ENCODE measurements at regions not wholly inside any gene's neighbourhood (a gene's known extent, or its start where the extent isn't known, plus 50 kb on each side); places are given as distances from the start of the nearest gene placed in this dataset.

DNA sequence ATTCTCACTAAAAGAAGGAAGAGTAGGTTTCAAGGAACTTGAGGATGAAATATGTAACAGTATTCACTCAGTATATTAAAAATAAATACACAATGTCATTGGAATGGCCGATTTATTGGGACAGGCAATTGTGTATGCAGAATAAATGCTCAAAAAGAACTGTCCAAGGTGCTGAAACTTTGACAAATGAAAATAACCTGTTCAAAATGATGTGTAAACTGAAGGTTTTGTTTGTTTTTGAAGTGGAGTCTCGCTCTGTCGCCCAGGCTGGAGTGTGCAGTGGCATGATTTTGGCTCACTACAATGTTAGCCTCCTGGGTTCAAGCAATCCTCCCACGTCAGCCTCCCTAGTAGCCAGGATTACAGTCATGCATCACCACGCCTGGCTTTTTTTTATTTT is 318.7 kb upstream of the RBFOX1 start:
- no peak for TF ChIP-seq EZH2 (IDR thresholded peaks at IDR 0.05; ENCODE audit: insufficient read depth, poor library complexity, severe bottlenecking)
- TF ChIP-seq EZH2phosphoT487 (IDR thresholded peaks at IDR 0.05; ENCODE audit: insufficient read depth, low read depth), result no peak

Data from GM23248 (cell line).